Neural cell (in vitro differentiated cells): ENCODE measurements at regions not wholly inside any gene's neighbourhood (a gene's known extent, or its start where the extent isn't known, plus 50 kb on each side); places are given as distances from the start of the nearest gene placed in this dataset.
"Not testable (repeated sequence)": the region's sequence is repeated elsewhere in the genome, so short reads cannot be mapped to it uniquely, and the experiment has no call there.

Experiments
- H2AFZ ChIP-seq: fragments of 200-600, 300-800 bp; sonication (generic), shearing (Covaris generic); 2 replicates; pipeline ENCODE4 v1.6.0; 2014; ENCODE audit warnings: low read depth, mild to moderate bottlenecking, antibody characterized with exemption, low read length, moderate library complexity
- H3F3A ChIP-seq: fragments of 200-600 bp; shearing (Covaris generic); 2 replicates; pipeline ENCODE4 v1.6.1; 2016; ENCODE audit warnings: mild to moderate bottlenecking, moderate library complexity, mixed read lengths, antibody characterized with exemption, low read length; ENCODE audit not compliant: insufficient read depth, poor library complexity, severe bottlenecking
- H3K27ac ChIP-seq: fragments of 200-600, 300-800 bp; sonication (generic), shearing (Covaris generic); 2 replicates; pipeline ENCODE4 v1.5.1; 2014; ENCODE audit warnings: mild to moderate bottlenecking, low read length, moderate library complexity
- H3K27me3 ChIP-seq: fragments of 300-800, 200-600 bp; sonication (generic), shearing (Covaris generic); 2 replicates; pipeline ENCODE4 v1.6.0; 2014; ENCODE audit warnings: mild to moderate bottlenecking, low read depth, low read length, moderate library complexity; ENCODE audit not compliant: insufficient read depth
- H3K36me3 ChIP-seq: fragments of 300-800, 200-600 bp; sonication (generic), shearing (Covaris generic); 2 replicates; pipeline ENCODE4 v1.5.1; 2014; ENCODE audit warnings: mild to moderate bottlenecking, antibody characterized with exemption, low read length, moderate library complexity; ENCODE audit not compliant: insufficient read depth
- H3K4me2 ChIP-seq: fragments of 300-800, 200-600 bp; sonication (generic), shearing (Covaris generic); 2 replicates; pipeline ENCODE4 v1.6.0; 2014; ENCODE audit warnings: mild to moderate bottlenecking, low read length
- H3K4me3 ChIP-seq: fragments of 300-800, 200-600 bp; sonication (generic), shearing (Covaris generic); 2 replicates; pipeline ENCODE4 v1.5.1; 2014; ENCODE audit warnings: mild to moderate bottlenecking, low read length, moderate library complexity
- H3K79me2 ChIP-seq: fragments of 200-600 bp; shearing (Covaris generic); replicated peaks from 2 replicates; pipeline ENCODE4 v1.6.0; 2014; ENCODE audit warnings: mild to moderate bottlenecking, low read length, moderate library complexity; ENCODE audit not compliant: insufficient read depth
- H3K9ac ChIP-seq: fragments of 300-800, 200-600 bp; sonication (generic), shearing (Covaris generic); 2 replicates; pipeline ENCODE4 v1.6.1; 2016; ENCODE audit warnings: mild to moderate bottlenecking, low read length, mixed read lengths
- H3K9me2 ChIP-seq: fragments of 200-600 bp; shearing (Covaris generic); 2 replicates; pipeline ENCODE4 v1.6.1; 2016; ENCODE audit warnings: mild to moderate bottlenecking, low read length, mixed read lengths; ENCODE audit not compliant: insufficient read depth
- H3K9me3 ChIP-seq: fragments of 200-600, 300-800 bp; sonication (generic), shearing (Covaris generic); 2 replicates; pipeline ENCODE4 v1.6.1; 2016; ENCODE audit warnings: mild to moderate bottlenecking, mixed run types, low read length, moderate library complexity, mixed read lengths
- H4K20me1 ChIP-seq: fragments of 200-600 bp; shearing (Covaris generic); 2 replicates; pipeline ENCODE4 v1.6.1; 2016; ENCODE audit warnings: mild to moderate bottlenecking, mixed run types; ENCODE audit not compliant: insufficient read depth
- EP300 ChIP-seq: fragments of 450-650 bp; conservative IDR thresholded peaks from 2 replicates; pipeline ENCODE4 v1.6.1; 2014; ENCODE audit warnings: antibody characterized with exemption, mild to moderate bottlenecking, moderate library complexity; ENCODE audit not compliant: poor library complexity, severe bottlenecking
- EZH2 ChIP-seq: fragments of 200-600, 300-800 bp; shearing (Covaris generic), sonication (generic); IDR thresholded peaks from 2 replicates; pipeline ENCODE4 v1.6.1; 2014; ENCODE audit warnings: antibody characterized with exemption, low read length, borderline replicate concordance, mild to moderate bottlenecking; ENCODE audit not compliant: insufficient read depth, poor library complexity, severe bottlenecking
- MXI1 ChIP-seq: fragments of 450-650 bp; conservative IDR thresholded peaks from 2 replicates; pipeline ENCODE4 v1.6.1; 2014; ENCODE audit warnings: antibody characterized with exemption, mild to moderate bottlenecking; ENCODE audit not compliant: poor library complexity, severe bottlenecking
- POLR2AphosphoS5 ChIP-seq: IDR thresholded peaks from 2 replicates; pipeline ENCODE4 v1.6.1; 2012
- RAD21 ChIP-seq: fragments of 450-650 bp; conservative IDR thresholded peaks from 2 replicates; pipeline ENCODE4 v1.6.1; 2014; ENCODE audit warnings: antibody characterized with exemption, mild to moderate bottlenecking, moderate library complexity
- SMC3 ChIP-seq: fragments of 450-650 bp; conservative IDR thresholded peaks from 2 replicates; pipeline ENCODE4 v1.6.1; 2014; ENCODE audit warnings: antibody characterized with exemption, mild to moderate bottlenecking, moderate library complexity; ENCODE audit not compliant: poor library complexity
- TAF1 ChIP-seq: IDR thresholded peaks from 2 replicates; pipeline ENCODE4 v1.6.1; 2012; ENCODE audit warnings: low read depth
- TF ChIP-seq, protein P1 (sequence below): fragments of 450-650 bp; IDR thresholded peaks from 2 replicates; pipeline ENCODE4 v1.5.1; 2014; ENCODE audit warnings: antibody characterized with exemption, mild to moderate bottlenecking, moderate library complexity; ENCODE audit not compliant: poor library complexity, severe bottlenecking
- TF ChIP-seq, protein P2 (sequence below): IDR thresholded peaks from 2 replicates; pipeline ENCODE4 v1.6.1; 2012; ENCODE audit warnings: borderline replicate concordance

DNA sequence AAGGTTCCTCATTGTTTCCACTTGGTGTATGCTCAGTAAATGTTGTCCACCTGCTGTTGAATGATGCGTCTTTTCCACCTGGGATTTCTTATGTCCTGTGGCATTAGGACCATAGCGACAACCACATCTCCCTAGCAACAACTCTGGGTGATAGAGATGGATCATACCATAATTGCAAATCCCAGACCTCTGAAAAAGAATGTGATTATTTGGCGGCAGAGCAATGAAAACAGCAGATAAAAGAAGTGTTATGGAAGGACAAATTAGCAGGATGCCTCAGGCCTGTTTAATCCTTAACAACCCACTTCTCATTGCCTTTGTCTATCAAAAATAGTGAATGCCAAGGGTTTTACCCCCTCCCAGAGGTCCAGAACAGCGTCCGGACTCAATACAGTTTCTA lies 278.9 kb downstream of the TSN start:
- no peaks in the 10 kb centered on the region for H3K9me3 ChIP-seq
- H4K20me1 ChIP-seq: no peaks in the 10 kb centered on the region
- H3K27ac ChIP-seq: peak overlapping the region; percentile 6
- H3K79me2 ChIP-seq: no peaks in the 10 kb centered on the region
- H3K27me3 ChIP-seq: no peaks in the 10 kb centered on the region
- H3K4me3 ChIP-seq: no peak overlapping the region
- no peak overlapping the region for H3K4me2 ChIP-seq
- H2AFZ ChIP-seq: no peak overlapping the region
- H3K36me3 ChIP-seq: no peaks in the 10 kb centered on the region
- H3K9ac ChIP-seq: no peak overlapping the region
- H3K9me2 ChIP-seq: no peaks in the 10 kb centered on the region
- H3F3A ChIP-seq: no peaks in the 10 kb centered on the region
- TF ChIP-seq MXI1 (no peak), POLR2AphosphoS5 (no peak), TAF1 (no peak), EZH2 (no peak), EP300 (no peak), RAD21 (no peak)
- TF ChIP-seq, protein P1, sequence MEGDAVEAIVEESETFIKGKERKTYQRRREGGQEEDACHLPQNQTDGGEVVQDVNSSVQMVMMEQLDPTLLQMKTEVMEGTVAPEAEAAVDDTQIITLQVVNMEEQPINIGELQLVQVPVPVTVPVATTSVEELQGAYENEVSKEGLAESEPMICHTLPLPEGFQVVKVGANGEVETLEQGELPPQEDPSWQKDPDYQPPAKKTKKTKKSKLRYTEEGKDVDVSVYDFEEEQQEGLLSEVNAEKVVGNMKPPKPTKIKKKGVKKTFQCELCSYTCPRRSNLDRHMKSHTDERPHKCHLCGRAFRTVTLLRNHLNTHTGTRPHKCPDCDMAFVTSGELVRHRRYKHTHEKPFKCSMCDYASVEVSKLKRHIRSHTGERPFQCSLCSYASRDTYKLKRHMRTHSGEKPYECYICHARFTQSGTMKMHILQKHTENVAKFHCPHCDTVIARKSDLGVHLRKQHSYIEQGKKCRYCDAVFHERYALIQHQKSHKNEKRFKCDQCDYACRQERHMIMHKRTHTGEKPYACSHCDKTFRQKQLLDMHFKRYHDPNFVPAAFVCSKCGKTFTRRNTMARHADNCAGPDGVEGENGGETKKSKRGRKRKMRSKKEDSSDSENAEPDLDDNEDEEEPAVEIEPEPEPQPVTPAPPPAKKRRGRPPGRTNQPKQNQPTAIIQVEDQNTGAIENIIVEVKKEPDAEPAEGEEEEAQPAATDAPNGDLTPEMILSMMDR: no peak
- TF ChIP-seq, protein P2, sequence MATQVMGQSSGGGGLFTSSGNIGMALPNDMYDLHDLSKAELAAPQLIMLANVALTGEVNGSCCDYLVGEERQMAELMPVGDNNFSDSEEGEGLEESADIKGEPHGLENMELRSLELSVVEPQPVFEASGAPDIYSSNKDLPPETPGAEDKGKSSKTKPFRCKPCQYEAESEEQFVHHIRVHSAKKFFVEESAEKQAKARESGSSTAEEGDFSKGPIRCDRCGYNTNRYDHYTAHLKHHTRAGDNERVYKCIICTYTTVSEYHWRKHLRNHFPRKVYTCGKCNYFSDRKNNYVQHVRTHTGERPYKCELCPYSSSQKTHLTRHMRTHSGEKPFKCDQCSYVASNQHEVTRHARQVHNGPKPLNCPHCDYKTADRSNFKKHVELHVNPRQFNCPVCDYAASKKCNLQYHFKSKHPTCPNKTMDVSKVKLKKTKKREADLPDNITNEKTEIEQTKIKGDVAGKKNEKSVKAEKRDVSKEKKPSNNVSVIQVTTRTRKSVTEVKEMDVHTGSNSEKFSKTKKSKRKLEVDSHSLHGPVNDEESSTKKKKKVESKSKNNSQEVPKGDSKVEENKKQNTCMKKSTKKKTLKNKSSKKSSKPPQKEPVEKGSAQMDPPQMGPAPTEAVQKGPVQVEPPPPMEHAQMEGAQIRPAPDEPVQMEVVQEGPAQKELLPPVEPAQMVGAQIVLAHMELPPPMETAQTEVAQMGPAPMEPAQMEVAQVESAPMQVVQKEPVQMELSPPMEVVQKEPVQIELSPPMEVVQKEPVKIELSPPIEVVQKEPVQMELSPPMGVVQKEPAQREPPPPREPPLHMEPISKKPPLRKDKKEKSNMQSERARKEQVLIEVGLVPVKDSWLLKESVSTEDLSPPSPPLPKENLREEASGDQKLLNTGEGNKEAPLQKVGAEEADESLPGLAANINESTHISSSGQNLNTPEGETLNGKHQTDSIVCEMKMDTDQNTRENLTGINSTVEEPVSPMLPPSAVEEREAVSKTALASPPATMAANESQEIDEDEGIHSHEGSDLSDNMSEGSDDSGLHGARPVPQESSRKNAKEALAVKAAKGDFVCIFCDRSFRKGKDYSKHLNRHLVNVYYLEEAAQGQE: no peak

DNA sequence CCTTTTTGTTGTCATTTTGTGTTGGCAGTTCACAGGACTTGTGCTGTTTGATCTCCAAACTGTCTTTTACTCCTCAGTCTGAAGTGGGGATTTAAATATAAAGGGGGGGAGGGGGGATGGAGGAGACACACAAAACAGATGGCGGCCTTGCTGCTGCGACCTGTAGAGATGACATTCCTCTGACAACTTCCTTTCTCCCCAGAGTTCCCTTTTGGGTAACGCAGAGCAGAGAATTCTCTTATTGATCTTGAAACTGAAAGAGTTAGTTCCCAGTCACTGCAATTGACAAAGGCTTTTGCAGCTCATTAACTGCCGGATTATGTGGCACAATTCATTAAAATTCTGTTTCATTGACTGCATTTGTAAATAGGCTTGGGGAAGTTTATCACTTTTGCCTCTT lies 279.3 kb downstream of the TSN start:
- Histone ChIP-seq H4K20me1 (no peaks in the 10 kb centered on the region), H3K36me3 (no peaks in the 10 kb centered on the region), H3K4me3 (no peak overlapping the region), H3K79me2 (no peaks in the 10 kb centered on the region), H3K9ac (no peak overlapping the region), H3K27ac (peak overlapping the region; percentile 6), H3F3A (no peaks in the 10 kb centered on the region), H3K27me3 (no peaks in the 10 kb centered on the region), H3K9me2 (no peaks in the 10 kb centered on the region), H3K9me3 (no peaks in the 10 kb centered on the region), H2AFZ (no peak overlapping the region), H3K4me2 (no peak overlapping the region)
- TF ChIP-seq EP300 (no peak), MXI1 (no peak), SMC3 (no peak), EZH2 (no peak), RAD21 (no peak), TAF1 (no peak), POLR2AphosphoS5 (no peak)
- TF ChIP-seq, protein P2: no peak
- TF ChIP-seq, protein P1: no peak

DNA sequence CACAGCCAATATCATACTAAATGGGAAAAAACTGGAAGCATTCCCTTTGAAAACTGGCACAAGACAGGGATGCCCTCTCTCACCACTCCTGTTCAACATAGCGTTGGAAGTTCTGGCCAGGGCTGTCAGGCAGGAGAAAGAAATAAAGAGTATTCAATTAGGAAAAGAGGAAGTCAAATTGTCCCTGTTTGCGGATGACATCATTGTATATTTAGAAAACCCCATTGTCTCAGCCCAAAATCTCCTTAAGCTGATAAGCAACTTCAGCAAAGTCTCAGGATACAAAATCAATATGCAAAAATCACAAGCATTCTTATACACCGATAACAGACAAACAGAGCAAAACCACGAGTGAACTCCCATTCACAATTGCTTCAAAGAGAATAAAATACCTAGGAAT lies 283.4 kb downstream of the TSN start:
- not testable (repeated sequence) for H2AFZ ChIP-seq, H4K20me1 ChIP-seq, H3K9me2 ChIP-seq, H3K9ac ChIP-seq, H3K9me3 ChIP-seq, H3K27me3 ChIP-seq, H3K36me3 ChIP-seq, H3K4me3 ChIP-seq, H3K4me2 ChIP-seq, H3K27ac ChIP-seq, H3F3A ChIP-seq, H3K79me2 ChIP-seq
